Upper lobe of left lung (tissue), 4 donors: ENCODE measurements at regions not wholly inside any gene's neighbourhood (a gene's known extent, or its start where the extent isn't known, plus 50 kb on each side); places are given as distances from the start of the nearest gene placed in this dataset.

Source experiments
- POLR2AphosphoS5 ChIP-seq, 2 donors: sonication (generic); formaldehyde crosslinking; IDR thresholded peaks; one replicate each; pipeline ENCODE4 v1.5.1; 2017; ENCODE audit warnings: antibody characterized with exemption in 2 of 2
- TF ChIP-seq, protein P1 (sequence below), 6 experiments: fragments of 450-650 bp in 4 of 6; fragments of 200-600 bp in 2 of 6; sonication (generic) in 2 of 6; IDR thresholded peaks; one replicate each; pipeline ENCODE4 v1.5.1; 2016 to 2019; ENCODE audit warnings: antibody characterized with exemption in 6 of 6

DNA sequence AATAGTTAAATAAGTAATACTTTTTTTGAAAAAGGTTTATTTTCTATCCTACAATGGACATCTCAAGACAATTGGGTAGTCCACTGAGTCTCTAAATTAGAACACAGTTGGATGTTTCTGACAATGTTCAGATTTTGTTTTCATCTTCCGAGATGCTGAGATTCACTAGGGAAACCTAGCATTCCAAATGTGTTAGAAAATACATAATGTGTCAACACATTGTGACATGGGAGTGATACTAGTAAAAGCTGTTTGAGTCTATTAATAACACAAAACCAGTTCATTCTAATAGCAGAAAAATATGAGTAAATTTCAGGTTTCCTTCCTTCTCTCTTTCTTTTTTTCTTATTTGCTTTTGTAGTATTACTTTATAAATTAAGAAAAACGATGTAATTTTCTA, 68.2 kb upstream of the CDH10 start:
- TF ChIP-seq POLR2AphosphoS5 (IDR thresholded peaks at IDR 0.05) = no peak
- TF ChIP-seq, protein P1, sequence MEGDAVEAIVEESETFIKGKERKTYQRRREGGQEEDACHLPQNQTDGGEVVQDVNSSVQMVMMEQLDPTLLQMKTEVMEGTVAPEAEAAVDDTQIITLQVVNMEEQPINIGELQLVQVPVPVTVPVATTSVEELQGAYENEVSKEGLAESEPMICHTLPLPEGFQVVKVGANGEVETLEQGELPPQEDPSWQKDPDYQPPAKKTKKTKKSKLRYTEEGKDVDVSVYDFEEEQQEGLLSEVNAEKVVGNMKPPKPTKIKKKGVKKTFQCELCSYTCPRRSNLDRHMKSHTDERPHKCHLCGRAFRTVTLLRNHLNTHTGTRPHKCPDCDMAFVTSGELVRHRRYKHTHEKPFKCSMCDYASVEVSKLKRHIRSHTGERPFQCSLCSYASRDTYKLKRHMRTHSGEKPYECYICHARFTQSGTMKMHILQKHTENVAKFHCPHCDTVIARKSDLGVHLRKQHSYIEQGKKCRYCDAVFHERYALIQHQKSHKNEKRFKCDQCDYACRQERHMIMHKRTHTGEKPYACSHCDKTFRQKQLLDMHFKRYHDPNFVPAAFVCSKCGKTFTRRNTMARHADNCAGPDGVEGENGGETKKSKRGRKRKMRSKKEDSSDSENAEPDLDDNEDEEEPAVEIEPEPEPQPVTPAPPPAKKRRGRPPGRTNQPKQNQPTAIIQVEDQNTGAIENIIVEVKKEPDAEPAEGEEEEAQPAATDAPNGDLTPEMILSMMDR (IDR thresholded peaks at IDR 0.05) = no peak
